ENCODE measurements at regions not wholly inside any gene's neighbourhood (a gene's known extent, or its start where the extent isn't known, plus 50 kb on each side); places are given as distances from the start of the nearest gene placed in this dataset.
A peak's percentile ranks its signal among the peaks of the same experiment; 100 is the strongest.

GRCh38 chr9:95788021-95788420 is 87.5 kb upstream of the ERCC6L2 start:
- H3K27me3 Mint-ChIP-seq (ENCODE audit: insufficient read depth, low read depth, poor library complexity), result peaks cover 8% of the 10 kb centered on the region
- Histone ChIP-seq H2AFZ (no peak overlapping the region), H3K4me2 (no peak overlapping the region), H3K4me1 (ENCODE audit: insufficient read depth) (peaks cover 14% of the 10 kb centered on the region; the same call in 1 of the 2 replicates), H3F3A (replicated peaks; ENCODE audit: low read depth) (no peaks in the 10 kb centered on the region), H4K20me1 (replicated peaks; ENCODE audit: insufficient read depth) (no peaks in the 10 kb centered on the region; the same call in 1 of the 2 replicates), H3K79me2 (replicated peaks; ENCODE audit: insufficient read depth) (no peaks in the 10 kb centered on the region), H3K9me2 (ENCODE audit: insufficient read depth) (no peaks in the 10 kb centered on the region; the same call in 1 of the 2 replicates), H3K27ac (ENCODE audit: low read depth) (no peak overlapping the region), H3K36me3 (ENCODE audit: insufficient read depth) (no peaks in the 10 kb centered on the region), H3K27me3 (ENCODE audit: insufficient read depth) (no peaks in the 10 kb centered on the region), H3K4me3 (no peak overlapping the region)
- no peak for TF ChIP-seq CREB1 (CRISPR knock-in tag; IDR thresholded peaks at IDR 0.05; ENCODE audit: low read depth)
- no peak for TF ChIP-seq CTCF (conservative IDR thresholded peaks at IDR 0.05; ENCODE audit: low read depth in 2 of 2)
- TF ChIP-seq EZH2 (IDR thresholded peaks at IDR 0.05; ENCODE audit: low read depth, unreplicated experiment), result no peak
- TF ChIP-seq ETS1 (IDR thresholded peaks at IDR 0.05), result no peak
- TF ChIP-seq JUNB (IDR thresholded peaks at IDR 0.05; ENCODE audit: unreplicated experiment), result no peak
- no peak for TF ChIP-seq STAT1 (IDR thresholded peaks at IDR 0.05; ENCODE audit: unreplicated experiment)
- no peak for TF ChIP-seq POLR2AphosphoS5 (IDR thresholded peaks at IDR 0.05; ENCODE audit: low read depth)
- TF ChIP-seq ZNF114 (CRISPR knock-in tag; IDR thresholded peaks at IDR 0.05), result no peak
- TF ChIP-seq ZNF462 (CRISPR knock-in tag; IDR thresholded peaks at IDR 0.05), result no peak
- no peak for TF ChIP-seq NANOG (IDR thresholded peaks at IDR 0.05; ENCODE audit: borderline replicate concordance)
- TF ChIP-seq EZH2phosphoT487 (IDR thresholded peaks at IDR 0.05; ENCODE audit: unreplicated experiment), result no peak
- TF ChIP-seq REST (IDR thresholded peaks at IDR 0.05; ENCODE audit: unreplicated experiment), result no peak
- TF ChIP-seq ZNF331 (CRISPR knock-in tag; IDR thresholded peaks at IDR 0.05; ENCODE audit: low read depth), result no peak
- ATAC-seq, result peak; percentile 77
- H3K27ac Mint-ChIP-seq, result no peak overlapping the region
- no peaks in the 10 kb centered on the region for H3K36me3 Mint-ChIP-seq (ENCODE audit: low read depth)
- peak; percentile 72 for DNase-seq (ENCODE audit: low spot score)
- H3K4me3 Mint-ChIP-seq, result no peak overlapping the region
- peaks cover 21% of the 10 kb centered on the region for H3K4me1 Mint-ChIP-seq
- no peaks in the 10 kb centered on the region for H3K9me3 Mint-ChIP-seq

Measured in GM23338 (cell line).